ENCODE measurements at regions not wholly inside any gene's neighbourhood (a gene's known extent, or its start where the extent isn't known, plus 50 kb on each side); places are given as distances from the start of the nearest gene placed in this dataset.

- no peak for FAIRE-seq
- no peak for DNase-seq (ENCODE audit: insufficient read length, low spot score)
These were observed 448.8 kb downstream of the KIF16B start for GRCh38 chr20:16124491-16124890.

- FAIRE-seq (no peak), DNase-seq (ENCODE audit: insufficient read length, low spot score) (no peak)
These were observed 449.6 kb downstream of the KIF16B start for GRCh38 chr20:16123623-16124022.

GRCh38 chr20:16119909-16120308 lies 453.3 kb downstream of the KIF16B start:
- DNase-seq (ENCODE audit: insufficient read length, low spot score) (no peak), FAIRE-seq (no peak)

- FAIRE-seq: no peak
These were observed 457.2 kb downstream of the KIF16B start for GRCh38 chr20:16115911-16116552.

GRCh38 chr20:16113736-16114135 lies 459.5 kb downstream of the KIF16B start:
- DNase-seq (ENCODE audit: insufficient read length, low spot score): no peak
- no peak for FAIRE-seq

More at GRCh38 chr20:16115911-16116552, 457.2 kb downstream of the KIF16B start:
- DNase-seq (ENCODE audit: insufficient read length, low spot score): no peak

- no peak for DNase-seq (ENCODE audit: insufficient read length, low spot score)
- FAIRE-seq: no peak
These were observed 461.3 kb downstream of the KIF16B start for GRCh38 chr20:16111852-16112412.

GRCh38 chr20:16111172-16111832 lies 461.9 kb downstream of the KIF16B start:
- FAIRE-seq (no peak), DNase-seq (ENCODE audit: insufficient read length, low spot score) (no peak)

GRCh38 chr20:16107172-16107870 lies 465.9 kb downstream of the KIF16B start:
- DNase-seq (ENCODE audit: insufficient read length, low spot score): no peak
- no peak for FAIRE-seq

GRCh38 chr20:16106191-16106849 lies 466.9 kb downstream of the KIF16B start:
- DNase-seq (ENCODE audit: insufficient read length, low spot score) (no peak), FAIRE-seq (no peak)

GRCh38 chr20:16104783-16105182 lies 468.5 kb downstream of the KIF16B start:
- no peak for DNase-seq (ENCODE audit: insufficient read length, low spot score)
- no peak for FAIRE-seq

Measured in GM19239 (cell line).